Stimulated activated CD4-positive, alpha-beta T cell treated with anti-CD3 and anti-CD28 coated beads, Interleukin-1b, Interleukin-23, amount 100 ng/mL, for 24 hours (primary cell): ENCODE measurements at regions not wholly inside any gene's neighbourhood (a gene's known extent, or its start where the extent isn't known, plus 50 kb on each side); places are given as distances from the start of the nearest gene placed in this dataset.

Experiments
- DNase-seq, 4 experiments: peaks; one replicate each; pipeline ENCODE4 v3.0.0-alpha.2; 2020; ENCODE audit warnings: low read depth in 4 of 4, low spot score in 1 of 4

DNA sequence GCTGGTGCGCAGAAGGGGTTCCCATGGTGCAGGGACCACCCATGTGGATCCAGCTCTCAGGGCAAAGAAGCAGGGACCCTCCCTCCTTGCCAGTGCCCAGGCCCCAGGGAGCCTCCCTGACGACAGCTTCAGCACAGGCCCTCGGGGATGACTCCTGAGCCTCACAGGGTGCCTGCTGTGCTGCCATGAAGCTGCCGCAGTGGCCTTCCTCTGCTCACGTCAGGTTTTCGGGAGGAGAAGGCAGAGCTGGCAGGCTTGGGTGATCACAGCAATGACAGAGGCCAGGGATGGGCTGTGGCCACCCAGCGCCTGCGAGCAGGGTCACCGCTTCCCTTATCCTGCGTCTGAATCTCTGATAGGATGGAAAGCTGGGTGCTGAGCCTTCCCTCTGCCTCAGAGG lies 276.2 kb downstream of the BRD1 start:
- no peak for DNase-seq

DNA sequence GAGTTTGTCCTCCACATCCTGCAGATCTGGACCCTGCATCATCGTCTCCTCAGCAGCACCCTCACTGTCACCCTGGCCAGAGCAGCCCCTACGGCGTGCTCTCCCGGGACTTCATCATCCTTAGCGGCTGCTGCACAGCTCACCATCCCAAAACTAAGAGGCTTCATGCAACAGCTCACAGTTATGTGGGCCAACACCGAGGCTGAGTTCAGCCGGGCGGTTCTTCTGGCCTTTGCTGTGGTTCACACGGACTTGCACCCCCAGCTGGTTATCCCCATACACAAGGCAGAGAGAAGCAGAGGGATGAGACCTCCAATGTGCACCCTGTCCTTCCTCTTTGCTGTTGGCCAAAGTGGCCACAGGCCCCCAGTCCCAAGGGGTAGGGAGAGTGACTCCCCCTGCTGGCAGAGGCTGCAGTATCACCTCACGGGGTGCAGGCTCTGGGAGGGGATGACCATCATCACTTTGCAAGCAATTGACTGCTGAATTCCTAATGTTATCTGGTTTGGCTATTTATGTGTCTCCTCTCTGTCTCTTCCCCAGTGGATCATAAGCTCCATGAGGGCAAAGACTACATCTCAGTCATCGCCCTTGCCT lies 276.8 kb downstream of the BRD1 start:
- no peak for DNase-seq

DNA sequence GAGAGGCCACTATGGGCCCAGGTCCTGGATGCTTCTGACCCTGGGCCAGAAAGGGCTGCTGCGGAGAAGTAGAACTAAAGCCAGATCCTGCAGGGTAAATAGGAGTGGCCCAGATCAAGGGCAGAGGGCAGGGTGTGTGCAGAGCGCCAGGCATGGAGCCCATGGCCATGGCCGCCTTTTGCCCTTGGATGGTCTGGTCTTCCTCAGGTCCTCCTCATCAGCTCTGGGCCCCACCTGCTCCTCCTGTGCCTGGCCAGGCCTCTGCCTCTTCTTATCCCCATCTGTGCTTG lies 277.6 kb downstream of the BRD1 start:
- no peak for DNase-seq

DNA sequence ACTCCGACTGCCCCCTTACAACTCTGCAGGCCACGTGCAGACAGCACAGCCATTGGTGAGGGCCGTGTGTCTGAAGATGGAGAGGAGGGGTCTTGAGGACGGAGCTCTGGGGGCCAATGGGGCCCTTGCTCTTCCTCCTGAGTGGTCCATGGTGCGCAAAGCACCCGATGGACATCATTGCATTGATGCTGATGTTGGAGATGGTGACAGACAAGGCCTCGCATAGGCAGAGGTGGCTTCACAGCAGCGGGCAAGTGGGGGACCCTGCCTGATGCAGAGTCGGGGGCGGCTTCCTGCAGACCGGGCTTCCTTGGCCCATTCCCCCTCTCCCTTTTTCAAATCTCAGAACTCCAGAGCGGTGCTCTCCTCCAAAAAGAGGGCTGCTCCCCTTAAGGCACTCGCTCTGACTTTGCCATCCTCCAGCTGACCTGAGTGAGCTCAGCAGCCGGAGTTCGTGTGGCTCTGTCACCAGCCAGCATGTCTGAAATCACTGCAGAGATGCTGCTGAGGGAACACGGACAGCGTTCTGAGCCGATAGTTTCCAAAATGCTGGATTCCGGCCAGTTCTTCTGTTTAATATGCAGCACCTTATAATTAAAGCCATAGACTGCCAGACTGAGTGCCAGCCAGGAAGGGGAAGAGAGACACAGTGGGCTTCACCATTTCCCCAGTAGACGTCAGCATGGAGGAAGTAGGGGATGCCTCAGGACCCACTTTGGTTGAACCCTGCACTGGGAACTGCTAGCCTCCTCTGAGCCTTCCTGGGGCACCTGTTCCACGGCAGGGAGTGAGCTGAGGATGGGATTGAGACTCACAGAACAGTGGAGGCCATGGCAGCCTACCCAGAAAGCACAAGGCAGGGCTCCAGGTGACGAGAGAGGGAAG lies 278.2 kb downstream of the BRD1 start:
- DNase-seq, result no peak

DNA sequence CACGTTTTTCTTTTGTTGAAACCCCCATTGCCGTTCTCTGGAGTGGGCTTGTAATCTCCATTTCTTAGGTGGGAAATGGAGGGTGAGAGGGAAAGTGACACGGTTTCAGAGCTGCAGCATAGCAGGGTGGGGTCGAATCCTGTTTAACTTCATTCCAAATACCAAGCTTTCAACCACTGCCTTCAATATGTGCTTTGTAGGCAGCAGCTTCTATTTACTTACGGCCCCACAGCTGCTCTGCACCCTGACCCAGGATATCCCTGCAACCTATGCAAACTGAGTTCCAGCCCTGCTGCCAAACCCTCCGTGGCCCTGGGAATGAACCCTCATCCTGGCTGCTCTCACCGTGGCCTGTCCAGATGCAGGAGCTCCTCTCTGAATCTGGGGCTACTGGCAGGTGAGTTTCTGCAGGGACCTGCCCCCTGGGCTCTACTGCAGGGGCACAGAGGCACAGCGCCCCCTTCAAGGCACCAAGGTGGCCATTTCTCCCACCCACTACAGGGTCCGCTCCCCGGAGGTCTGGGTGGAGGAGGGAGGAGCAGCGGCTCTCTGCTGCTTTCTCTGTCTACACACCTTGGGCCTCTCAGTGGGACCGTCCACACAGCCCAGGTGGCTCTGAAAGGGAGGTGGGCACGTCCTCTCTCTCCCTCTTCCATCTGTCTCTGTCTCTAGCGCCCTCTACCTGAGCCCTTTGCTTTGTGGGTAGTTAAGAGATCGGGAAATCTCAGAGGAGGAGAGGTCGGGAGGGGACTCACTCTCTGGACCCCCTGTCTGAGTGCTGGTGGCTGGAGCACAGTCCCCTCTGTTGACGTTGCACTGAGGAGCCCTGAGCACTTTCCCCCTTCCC lies 279.1 kb downstream of the BRD1 start:
- no peak for DNase-seq

DNA sequence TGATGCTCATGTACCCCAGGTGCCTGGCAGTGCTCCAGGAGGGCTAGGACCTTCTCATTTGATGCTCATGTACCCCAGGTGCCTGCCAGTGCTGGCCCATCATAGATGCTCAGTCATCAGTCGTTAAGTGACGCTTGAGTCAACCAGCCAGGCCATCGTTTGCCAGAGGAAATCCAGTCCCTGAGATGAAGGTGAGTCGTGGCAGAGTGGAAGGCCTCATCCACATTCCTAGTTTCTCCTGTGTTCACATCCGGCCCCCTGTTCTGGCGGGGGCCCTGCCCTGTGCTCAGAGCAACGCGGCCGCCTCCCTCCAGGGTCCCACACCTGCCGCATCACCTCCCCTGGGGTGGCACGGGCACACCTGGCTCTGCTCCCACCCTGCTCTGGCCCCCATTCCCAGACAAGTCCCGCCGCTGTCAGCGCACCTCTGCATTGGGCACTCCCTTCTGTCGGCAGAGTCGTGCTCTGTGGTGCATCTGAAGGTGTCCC lies 279.9 kb downstream of the BRD1 start:
- DNase-seq, result no peak

GRCh38 chr22:49546811-49547585 lies 280.7 kb downstream of the BRD1 start:
- no peak for DNase-seq

GRCh38 chr22:49545606-49546005 lies 282.1 kb downstream of the BRD1 start:
- DNase-seq, result no peak

- DNase-seq, result no peak
These were observed 283.4 kb downstream of the BRD1 start for GRCh38 chr22:49544286-49544685.

DNA sequence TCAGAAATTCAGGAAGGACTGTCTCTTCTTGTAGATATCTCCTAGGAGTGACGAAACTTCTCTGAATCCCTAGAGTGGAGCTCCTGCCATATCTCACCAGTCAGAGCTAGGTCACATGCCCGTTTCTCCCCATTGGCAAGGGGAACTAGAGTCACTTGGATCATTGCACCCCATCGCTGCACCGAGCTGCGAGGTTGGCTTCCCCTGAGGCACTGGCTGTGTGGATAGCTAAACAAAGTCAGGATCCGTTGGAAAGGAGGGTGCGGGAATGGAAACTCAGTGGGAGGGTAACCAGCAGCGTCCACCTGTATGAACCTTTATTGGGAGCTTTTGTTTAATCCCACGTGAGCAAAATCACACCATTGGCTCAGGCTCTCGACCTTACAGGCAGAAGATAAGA lies 283.8 kb downstream of the BRD1 start:
- DNase-seq, result no peak

DNA sequence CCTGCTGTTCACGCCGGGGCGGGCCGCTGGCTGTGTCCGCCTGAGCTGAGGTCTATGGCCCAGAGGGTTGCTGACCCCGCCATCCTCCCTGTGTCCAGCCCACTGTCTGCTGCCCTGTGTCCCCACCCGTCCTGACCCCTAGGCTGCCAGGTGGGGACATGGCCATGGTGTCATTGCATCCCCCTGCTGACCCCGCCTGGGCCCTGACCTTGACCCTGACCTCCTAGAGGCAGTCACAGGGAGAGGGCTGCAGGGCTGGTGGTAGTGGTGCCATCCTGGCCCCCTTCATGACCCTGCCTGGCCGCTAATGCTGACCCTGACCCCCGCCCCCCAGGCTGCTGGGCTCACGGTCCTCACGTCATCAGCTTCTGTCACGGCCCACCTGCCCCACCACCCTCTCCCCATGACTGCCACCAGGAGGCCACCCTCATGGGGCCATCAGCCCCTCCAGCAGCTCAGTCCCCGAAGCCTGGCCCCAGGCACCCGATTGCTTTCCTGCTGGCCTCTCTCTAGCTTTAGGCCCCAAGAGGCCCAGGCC lies 285.9 kb downstream of the BRD1 start:
- DNase-seq, result no peak

- no peak for DNase-seq
These were observed 286.6 kb downstream of the BRD1 start for GRCh38 chr22:49540913-49541692.

GRCh38 chr22:49540084-49540912 lies 287.4 kb downstream of the BRD1 start:
- DNase-seq, result no peak

GRCh38 chr22:49538006-49538405 lies 289.7 kb downstream of the BRD1 start:
- DNase-seq, result no peak

DNA sequence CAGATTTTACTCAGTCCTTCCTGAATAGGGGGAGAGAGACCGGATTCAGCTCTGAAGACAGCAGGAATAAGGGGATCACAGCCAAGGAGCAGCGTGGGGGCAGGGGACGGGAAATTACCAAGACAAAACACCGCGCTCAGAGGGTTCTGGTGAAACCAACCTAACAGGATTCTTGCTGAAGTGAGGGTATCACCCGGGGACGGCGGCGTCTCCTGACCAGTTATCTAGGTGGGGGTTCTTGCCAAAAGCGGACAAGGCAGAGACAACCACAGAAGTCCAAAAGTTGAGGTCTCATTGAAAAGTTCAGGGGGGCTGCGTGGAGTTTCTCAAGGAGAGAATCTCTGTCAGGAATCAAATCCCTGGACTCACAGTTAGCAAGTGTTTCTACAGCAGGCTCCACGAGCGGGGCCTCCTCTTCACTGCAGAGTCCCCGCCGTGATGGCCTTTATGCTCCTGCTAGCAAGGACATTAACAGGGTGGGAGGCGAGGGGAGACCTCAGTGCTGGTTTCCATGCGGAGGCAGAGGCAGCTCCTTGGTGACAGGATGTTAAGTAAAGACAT lies 291.0 kb downstream of the BRD1 start:
- no peak for DNase-seq

DNA sequence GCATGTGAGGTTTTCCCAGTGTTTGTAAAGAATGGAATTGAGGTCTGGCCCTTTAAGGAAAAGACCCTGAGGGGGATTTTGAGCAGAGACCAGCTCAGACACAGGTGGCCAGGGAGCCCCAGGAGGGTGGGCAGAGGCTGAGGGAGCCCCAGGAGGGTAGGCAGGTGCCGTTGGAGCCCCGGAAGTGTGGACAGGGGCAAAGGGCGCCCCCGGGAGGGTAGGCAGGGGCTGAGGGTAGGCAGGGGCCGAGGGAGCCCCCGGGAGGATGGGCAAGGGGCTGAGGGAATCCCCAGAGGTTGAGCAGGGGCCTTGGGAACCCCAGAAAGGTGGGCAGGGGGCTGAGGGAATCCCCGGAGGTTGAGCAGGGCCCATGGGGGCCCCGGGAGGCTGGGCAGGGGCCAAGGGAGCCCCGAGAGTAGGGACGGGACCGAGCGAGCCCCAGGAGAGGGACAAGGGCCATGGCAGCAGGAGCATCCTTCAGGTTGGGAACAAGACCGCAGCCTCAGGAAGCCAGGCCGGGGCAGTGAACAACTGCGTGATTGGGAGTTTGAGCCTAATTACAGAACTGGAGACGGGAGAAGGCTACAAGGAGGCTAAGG lies 292.0 kb downstream of the BRD1 start:
- no peak for DNase-seq

DNA sequence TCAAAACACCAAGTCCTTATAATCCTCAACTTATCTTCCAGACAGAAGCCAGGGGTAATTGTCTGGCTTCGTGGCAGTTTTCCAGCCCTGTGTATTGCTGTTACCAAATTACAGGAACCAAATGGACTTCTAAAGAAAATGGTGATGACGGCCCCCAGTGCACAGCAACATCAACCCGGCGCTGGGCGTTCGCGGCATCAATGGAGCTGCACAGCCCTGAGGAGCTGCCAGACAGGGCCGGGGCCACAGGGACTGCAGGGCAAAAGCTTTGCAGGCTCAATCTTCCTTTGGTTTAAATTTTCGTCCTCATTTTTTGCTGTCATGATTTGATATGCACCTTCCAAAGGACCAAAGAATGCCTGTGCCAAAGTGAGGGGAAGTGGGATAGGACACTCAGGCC lies 292.5 kb downstream of the BRD1 start:
- no peak for DNase-seq

- no peak for DNase-seq
These were observed 293.3 kb downstream of the BRD1 start for GRCh38 chr22:49534386-49534785.

DNA sequence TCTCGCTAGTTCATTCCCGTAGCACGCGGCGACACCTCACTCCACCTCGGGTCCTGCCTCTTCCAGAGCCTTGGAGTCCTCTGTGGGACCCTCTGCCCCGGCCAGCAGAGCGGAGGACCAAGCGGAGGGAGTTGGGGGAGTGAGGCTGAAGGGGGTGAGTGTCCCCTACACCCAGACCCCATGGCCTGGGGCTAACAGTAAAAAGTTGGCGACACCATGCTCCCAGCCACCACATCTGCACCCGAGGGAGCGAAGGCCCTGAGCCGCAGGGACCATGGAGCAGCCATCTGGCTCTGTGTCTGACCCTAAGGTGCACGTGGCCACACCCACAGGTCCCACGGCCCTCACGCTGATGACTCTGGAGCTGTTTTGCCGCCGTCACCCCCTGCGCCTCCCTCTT lies 293.8 kb downstream of the BRD1 start:
- no peak for DNase-seq
